SH-SY5Y (cell line): ENCODE measurements at regions not wholly inside any gene's neighbourhood (a gene's known extent, or its start where the extent isn't known, plus 50 kb on each side); places are given as distances from the start of the nearest gene placed in this dataset.

ENCODE experiments used
- GATA2 ChIP-seq: IDR thresholded peaks from 2 replicates; pipeline ENCODE4 v1.6.1; 2011; ENCODE audit warnings: mild to moderate bottlenecking, low read depth, low read length
- GATA3 ChIP-seq: IDR thresholded peaks from 2 replicates; pipeline ENCODE4 v1.6.1; 2011; ENCODE audit warnings: low read depth, mild to moderate bottlenecking, low read length, moderate library complexity

- TF ChIP-seq GATA2 (no peak), GATA3 (no peak)
Measured at GRCh38 chr7:68900096-68900495, 698.2 kb upstream of the AUTS2 start.
